GM23338 (cell line): ENCODE measurements at regions not wholly inside any gene's neighbourhood (a gene's known extent, or its start where the extent isn't known, plus 50 kb on each side); places are given as distances from the start of the nearest gene placed in this dataset.

ENCODE experiments used
- CTCF ChIP-seq, 2 experiments: fragments of 200-600 bp in 1 of 2; sonication (generic) in 1 of 2; conservative IDR thresholded peaks; 2 replicates each; pipeline versions ENCODE4 v1.5.1 to v1.6.1; 2016 to 2017; ENCODE audit warnings: antibody characterized with exemption in 2 of 2, low read depth in 2 of 2, mild to moderate bottlenecking in 2 of 2, moderate library complexity in 1 of 2
- EZH2 ChIP-seq: fragments of 200-600 bp; sonication (generic); IDR thresholded peaks from one replicate; pipeline ENCODE4 v1.8.0; 2017; ENCODE audit warnings: antibody characterized with exemption, mild to moderate bottlenecking, low read depth; ENCODE audit not compliant: unreplicated experiment
- STAT1 ChIP-seq: IDR thresholded peaks from one replicate; pipeline ENCODE4 v1.6.1; 2016; ENCODE audit warnings: antibody characterized with exemption; ENCODE audit not compliant: unreplicated experiment

GRCh38 chr21:14057313-14057712 is 153.4 kb downstream of the LIPI start:
- TF ChIP-seq CTCF (conservative IDR thresholded peaks at IDR 0.05; ENCODE audit: low read depth in 2 of 2) (no peak), EZH2 (no peak), STAT1 (no peak)
